ENCODE measurements at regions not wholly inside any gene's neighbourhood (a gene's known extent, or its start where the extent isn't known, plus 50 kb on each side); places are given as distances from the start of the nearest gene placed in this dataset.

DNA sequence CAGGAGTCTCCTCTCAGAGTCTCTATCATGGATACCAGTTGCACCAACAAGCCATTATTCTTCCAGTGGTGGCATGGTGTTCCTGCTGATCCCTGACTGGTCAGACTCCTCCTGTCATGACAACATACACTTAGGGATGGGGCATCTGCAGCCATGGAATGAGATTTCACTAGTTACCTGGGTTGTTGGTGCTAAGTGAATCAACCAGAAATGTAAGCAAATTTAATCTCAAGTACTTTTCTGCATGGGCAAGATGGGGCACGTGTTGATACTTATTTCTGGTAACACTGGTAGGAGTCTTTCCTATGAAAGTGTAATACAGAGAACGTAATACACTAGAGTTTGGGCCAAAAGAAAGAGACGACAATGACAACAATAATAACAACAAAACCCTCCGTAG, 211.5 kb upstream of the FOXN3 start:
- no peak for DNase-seq (ENCODE audit: low spot score)

DNA sequence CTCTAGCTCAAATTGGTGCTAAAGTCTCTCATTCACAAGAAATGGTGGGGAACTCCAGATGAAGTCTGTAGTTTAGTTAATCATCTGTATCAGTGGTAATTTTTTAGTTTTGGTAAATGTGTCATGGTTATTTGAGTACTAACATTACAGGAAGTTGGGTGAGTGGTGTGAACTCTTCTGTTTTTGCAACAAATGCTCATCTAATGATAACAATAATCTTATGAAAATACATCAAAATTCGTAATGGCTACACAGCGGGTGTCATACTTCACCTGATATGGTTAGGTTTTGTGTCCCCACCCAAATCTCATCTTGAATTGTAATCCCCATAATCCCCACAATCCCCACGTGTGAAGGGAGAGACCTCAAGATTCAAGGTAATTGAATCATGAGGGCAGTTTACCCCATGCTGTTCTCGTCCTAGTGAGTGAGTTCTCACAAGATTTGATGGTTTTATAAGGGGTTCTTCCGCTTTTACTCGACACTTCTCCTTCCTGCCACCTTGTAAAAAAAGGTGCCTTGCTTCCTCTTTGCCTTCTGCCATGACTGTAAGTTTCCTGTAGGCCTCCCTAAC, 209.3 kb upstream of the FOXN3 start:
- DNase-seq (ENCODE audit: low spot score), result no peak

DNA sequence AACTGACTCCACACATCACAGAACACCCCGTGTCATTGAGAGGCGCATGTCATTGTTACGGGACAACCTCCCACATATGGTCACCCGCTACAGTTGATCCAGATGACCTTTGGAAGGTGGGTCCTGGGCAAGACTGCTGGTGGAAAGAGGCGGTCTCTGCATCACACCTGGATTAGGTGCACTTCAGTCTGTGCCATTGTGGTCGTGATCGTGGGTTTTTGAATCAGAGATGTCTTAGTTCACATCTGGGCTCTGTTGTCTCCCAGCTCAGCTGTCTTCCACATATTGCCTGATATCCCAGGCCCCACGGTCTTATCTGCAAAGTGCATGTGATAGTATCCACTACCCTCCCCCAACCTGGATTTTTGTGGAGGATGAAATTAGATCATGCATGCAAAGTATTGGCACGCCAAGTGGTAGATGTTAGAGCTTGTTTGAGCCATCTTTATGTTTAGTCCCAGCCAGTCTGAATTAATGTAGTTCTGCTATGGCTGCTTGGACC, 208.7 kb upstream of the FOXN3 start:
- DNase-seq (ENCODE audit: low spot score), result no peak

DNA sequence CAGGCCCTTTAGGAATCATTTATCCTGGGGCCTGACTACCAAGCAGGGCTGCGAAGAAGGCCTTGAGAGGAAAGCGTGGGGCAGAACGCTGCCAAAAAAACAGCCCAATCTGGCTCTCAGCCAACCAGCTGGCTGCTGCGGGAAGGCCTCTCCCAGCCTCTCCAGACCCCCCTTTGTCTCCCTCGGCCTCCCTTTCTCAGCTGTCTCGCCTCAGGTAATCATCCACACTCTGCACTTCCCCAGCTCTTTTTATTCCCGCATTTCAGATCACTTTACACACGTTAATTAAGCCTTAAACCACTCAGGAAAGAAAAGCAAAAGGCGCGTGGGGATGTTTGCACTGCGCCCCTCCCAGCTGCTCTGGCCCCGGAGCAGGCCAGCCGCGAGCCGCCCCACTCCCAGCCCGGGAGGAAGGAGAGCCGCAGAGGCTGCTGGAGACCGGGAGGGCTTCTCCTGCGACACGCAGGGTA, 208.2 kb upstream of the FOXN3 start:
- no peak for DNase-seq (ENCODE audit: low spot score)

DNA sequence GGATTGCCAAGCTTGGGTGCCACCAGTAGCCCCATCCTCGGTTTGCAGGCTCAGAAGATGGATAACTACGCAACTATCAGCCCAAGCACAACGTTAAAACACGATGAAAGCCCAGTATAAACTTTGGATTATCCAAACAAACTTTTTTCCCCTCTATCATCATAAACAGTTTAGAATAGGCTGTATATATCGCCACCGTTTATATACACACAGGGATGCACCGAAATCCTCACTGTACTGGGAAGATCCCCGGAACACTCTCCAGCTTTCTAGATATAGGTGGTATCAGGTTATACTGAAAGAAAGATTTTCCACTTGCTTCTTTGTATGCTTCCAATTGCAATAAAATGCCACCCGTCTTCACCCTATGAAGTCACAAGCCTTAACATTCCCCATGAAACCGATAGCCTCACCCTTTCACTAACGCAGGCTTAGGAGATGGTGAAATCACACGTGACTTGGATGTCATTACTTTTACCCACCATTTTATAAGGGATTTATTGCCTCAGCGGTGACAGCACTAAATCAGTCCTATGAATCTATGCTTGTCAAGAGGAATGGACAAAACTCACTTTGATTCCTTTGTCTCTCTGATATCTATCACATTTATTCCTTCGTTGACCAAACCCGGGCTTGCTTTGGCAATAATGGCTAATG, 207.6 kb upstream of the FOXN3 start:
- no peak for DNase-seq (ENCODE audit: low spot score)

DNA sequence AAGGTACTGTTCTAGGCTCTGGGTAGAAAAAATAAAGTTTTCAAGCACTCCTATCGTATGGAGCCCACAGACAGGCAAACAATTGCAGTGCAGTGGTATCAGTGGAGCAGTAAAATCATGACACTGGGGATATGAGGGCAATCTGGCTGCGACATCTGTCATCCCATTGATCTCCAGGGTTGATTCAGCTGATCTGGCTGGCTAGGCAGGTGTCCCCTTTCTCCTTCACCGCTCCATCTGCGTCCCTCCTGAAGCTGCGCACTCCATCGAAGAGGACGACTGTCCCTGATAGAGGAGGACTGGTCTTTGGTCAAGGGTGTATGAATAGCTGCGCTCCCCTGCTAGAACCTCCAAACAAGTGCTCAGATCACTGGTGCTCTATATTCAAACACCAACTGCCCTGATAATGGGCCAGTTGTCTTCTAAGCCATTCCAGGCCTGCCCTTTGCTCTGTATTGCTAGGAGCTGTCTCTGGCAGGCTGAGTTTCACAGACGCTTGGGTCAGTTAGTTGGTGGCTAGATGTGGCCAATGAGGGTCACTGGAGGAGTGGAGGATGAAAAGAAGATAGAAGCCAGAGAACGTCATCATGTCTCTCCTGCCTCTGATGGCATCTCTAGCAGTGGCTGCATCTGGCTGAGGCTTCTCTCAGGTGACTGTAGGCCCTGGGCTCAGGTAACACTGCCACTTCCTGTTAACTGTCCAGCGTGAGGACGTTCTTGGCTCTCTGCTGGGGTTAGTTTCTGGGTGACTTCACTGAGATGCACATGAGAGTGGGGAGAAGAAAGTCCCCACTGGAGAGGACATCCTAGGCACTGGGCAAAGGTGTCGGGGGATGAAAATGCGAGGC, 205.0 kb upstream of the FOXN3 start:
- DNase-seq (ENCODE audit: low spot score), result no peak

DNA sequence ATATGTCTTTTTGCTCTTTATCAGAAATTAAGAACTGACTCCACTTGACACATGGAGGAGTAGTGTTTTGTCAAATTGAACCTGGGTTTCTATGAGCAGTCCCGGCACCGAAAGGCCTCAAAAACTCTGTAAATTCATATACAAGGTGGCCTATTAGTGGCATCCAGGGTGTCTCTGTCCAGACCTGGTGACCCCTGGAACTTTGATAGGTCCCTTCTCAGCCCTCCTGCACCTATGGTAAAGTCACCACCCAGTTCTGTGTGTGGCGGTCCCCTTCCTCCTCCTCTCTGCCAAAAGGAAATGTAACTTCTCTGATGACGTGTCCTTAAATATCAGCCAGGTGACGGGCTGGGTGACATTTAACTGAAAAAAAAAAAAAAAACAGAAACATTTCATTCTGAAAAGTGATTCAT, 204.0 kb upstream of the FOXN3 start:
- DNase-seq (ENCODE audit: low spot score), result no peak

DNA sequence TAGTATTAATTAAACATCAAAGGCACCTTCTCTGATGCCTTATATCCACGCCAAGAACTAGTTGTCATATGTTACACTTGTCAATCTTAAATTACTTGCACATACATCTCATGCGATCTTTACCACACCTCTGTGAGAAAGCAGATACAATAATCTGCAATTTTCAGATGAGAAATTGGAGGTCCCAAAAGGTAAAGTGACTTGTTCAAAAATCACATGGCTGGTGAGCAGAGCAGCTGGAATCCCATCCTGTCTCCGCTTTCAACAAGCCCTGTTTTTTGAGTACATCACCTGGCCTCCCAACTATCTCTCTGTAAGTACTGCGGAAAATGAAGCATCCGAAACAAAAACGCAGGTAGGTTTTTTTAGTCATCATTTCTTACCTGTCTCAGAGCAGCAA, 203.4 kb upstream of the FOXN3 start:
- DNase-seq (ENCODE audit: low spot score), result no peak

DNA sequence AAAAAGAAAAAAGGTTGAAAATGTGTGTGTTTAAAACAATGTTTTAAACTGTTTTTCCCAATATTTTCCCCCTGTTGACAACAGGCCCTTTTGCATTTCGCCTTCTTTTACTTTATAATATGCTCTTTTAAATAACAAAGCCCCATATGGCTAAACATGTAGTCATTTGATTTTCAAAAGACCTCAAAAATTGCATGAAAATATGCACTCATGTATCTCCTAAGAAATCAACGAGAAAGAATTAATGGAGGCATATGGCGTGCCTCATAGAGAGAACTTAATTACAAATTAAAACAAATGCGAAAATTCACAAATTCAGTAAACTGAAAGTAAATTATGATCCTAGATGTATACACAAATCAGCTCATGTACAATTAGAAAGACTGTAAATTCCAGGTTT, 202.6 kb upstream of the FOXN3 start:
- DNase-seq (ENCODE audit: low spot score), result no peak

DNA sequence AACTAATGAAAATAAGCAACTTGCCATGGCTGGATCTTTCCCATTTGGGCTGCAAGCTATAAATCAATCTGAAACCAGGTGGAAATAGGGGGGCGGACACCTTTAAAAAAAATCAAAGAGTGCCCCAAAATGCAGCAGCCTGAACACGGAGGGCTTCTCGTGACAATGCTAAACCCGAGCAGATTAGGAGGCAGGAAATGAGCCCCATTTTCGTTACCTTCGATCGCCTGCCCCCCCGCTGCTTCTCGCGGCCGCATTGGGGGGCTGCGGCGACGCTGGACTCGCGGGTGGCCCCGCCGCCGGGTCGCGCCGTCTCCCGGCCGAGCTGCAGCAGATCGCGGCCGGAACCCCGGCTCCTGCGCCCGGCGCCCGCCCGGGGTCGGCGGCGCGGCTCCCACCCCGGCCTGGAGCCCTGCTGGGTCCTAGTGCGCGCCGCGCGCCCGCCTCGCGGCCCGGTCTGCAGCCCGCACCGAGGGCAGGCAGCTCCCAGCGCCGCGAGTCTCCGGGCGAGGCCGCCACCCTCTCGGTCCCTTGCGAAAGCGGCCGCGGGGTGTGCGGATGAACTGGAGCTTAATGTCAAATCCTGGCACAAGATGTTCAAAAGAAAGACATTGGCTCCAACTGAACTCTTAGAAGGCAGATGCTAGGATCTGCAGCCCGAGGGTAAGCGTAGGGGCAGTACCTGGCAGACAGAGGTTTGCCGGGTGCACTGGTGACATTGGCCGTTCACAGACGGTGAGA, 201.9 kb upstream of the FOXN3 start:
- DNase-seq (ENCODE audit: low spot score), result peak; percentile 90

DNA sequence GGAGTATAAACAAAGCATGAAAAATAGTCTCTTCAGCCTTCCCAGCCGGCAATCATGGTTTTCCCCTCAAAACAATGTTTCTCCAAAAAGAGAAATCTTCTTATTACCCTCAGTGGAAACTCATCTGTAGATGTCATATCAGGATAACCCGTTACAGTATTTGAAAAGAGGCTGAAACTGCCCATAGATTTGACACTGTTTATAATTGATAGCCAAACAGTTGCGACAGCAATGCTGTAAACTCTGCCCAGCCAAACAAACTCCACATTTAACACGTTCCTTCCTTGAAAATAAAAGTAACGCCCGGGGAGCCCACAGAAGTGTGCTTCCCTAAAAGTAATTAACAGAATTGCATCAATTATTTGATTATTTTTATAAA, 201.3 kb upstream of the FOXN3 start:
- DNase-seq (ENCODE audit: low spot score), result no peak

DNA sequence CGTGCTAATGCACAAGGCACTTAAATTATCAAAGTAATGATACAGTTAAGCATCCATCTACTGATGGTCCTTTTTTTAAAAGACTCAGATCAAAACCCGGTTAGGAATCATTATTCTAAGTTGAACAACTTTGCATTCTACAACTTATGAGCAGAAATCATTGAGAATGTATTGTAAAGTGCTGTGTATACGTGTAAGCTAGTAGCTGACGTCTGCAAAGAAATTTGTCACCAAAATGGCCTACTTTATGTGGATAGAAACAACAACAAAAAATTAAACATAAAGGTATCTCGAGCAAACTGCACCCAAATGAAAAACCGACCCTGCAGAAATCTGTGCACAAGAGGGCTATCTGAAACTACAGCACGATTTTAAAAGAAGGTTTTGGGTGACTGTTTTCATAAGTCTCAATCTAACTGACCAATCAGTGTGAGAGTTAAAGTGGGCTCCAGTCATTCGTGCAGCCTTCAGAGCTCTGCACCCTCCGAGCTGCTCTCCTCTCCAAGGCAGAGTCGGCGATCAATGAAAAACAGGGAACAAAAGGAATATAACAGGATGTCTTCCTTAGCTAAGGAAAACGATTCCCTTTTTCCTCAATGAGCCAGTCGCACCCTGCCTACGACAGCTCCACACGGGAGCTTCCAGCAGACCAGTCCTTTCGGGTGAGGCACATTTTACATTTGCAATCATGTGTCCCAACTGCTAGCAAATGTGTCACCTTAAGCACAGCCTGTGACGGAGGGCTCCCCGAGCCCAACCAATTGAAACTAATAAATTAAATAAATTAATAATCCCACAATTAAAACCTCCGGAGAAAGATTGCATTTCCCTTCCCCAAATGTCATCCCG, 200.7 kb upstream of the FOXN3 start:
- DNase-seq (ENCODE audit: low spot score), result peak; percentile 23

DNA sequence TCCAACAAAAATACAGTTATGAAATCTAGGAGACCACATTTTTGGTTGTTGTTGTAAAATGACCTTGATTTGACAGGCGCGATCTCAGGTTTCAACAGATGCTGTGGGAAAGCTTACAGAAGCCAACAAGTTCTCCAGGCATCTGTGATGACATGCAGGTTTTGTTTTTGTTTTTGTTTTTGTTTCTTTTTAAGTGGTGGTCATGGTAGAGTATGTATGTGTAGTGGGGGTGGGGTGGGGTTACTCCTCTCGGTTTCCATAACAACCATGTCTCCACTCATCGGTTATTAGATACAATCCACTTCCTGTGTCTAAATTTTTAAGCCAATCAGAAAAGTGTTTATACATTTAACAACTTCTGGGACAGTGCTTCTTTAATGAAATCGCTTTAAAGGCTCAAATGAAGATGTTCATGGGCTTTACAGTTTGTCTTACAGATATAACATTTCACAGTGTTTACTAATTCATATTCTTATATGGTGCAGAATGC, 199.9 kb upstream of the FOXN3 start:
- no peak for DNase-seq (ENCODE audit: low spot score)

DNA sequence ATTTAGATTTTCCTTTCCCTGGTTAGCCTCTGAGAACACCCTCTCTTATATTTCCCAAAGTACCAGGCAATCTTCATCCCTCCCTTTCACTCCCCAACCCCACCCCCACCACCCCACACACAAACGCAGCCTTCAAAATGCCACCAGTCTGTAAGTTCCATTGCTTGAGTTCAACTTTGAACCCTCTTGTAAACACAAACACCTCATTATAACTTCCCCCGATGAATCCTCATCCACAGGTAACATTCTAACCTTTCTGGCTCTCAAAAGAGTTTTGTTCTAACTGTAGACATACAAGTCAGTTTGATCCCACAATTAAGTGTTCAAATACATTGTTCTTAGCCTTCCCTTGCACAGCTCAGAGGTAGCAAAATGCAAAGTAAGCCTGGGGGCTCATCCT, 199.4 kb upstream of the FOXN3 start:
- DNase-seq (ENCODE audit: low spot score), result no peak

DNA sequence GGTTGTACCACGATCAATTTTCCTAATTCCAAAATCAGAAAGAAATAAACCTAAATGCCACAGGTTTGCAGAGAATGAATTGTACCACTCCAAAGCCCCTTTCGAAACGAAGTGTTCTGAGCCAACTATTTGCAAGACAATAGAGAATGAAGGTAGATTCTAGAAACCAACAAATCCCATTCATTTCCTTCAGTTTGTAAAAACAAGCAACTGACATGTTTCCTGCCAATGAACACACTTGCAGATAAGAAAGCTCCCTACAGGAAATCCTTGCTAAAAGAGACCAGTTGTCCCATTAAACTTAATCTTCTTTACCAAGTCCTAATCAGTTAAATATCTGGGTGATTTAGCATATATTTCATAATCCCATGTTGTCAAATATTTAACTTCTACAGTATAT, 198.4 kb upstream of the FOXN3 start:
- no peak for DNase-seq (ENCODE audit: low spot score)

DNA sequence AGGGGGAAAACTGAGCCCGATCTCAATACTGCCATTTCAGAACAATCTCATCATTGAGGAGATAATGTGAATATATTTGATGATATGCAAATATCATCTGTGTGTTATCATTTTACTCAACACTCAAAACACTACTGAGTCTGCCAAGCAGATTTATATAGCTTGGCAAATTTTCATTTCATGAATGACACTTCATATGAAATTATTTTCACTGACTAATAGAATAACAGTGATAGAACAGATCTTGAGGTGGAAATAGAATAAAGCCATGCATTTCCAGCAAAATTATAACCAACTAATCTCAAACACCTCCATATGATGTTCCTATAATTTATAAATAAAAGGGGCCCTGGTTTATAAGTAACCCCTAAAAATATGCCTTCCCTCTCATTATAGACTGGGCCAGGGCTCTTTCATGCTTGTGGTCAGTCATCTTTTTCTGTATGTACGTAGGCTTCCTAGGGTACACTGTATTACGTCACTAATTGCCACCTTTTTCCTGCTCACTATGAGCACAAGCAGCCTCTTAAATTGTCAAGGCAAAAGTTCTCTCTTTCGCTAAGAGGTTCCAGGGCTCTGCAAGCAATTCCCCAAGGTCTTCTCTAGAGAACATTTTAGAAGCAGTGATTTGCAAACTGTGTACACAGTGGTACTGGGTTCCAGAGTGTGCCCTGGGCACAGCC, 197.1 kb upstream of the FOXN3 start:
- no peak for DNase-seq (ENCODE audit: low spot score)

DNA sequence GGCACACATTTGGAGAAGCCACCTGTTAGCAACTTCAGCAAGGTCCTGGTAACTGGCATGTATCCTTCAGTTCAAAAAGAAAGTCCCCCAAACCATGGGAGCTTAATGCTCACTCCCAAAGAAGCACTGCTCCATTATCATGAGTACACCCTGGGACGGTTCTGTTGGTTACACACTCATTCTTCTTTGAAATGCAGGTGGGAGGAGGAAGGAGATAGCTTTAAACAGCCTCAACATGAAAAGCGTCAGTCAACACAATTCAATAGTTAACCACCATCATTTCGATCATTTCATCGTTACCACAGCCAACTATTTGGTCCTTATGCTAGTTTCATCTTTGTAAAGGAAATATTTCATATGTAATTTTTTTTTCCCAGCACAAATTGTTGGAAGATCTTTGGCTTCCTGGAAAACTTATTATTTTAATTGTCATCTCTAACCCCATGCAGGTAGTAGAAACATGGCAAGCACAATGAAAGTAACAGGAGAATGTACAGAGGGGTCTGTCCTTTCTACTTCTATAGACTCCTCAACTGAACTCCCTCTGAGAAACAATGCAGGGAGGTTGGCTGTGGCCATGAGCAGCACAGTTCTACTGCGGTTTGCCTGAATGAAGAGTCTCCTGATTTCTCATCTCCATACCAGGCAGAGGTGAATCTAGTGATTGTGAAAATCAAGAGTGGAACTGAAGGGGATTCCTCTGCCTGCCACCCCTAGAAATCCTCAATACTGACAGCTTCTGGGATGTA, 196.4 kb upstream of the FOXN3 start:
- DNase-seq (ENCODE audit: low spot score), result no peak

DNA sequence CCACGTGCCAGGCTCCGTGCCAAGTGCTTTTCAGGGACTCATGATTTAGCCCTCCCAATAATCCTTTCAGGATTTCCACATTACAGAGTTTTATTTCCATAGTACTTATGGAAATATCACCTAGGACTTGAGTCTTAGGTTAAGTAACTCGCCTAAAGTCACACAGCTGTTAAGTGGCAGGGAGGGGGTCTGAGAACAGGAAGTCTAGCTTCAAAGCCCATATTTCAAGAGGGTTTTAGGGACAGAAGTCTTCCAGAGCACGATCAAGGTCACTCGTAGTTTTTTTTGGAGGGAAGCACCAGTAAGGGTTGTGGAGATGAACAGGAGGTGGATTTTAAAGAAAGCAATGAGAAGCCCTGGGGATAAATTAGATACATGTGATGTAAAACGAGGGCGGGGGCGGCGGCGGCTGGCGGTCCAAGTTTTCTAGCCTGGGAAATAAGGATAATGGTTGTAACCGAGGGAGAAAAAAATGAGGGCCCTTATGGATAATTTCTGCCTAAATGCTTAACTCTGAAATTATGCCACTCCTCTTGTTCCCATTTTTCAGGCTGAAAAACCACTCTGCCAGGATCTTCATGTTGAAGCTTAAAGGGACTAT, 192.6 kb upstream of the FOXN3 start:
- DNase-seq (ENCODE audit: low spot score), result no peak

DNA sequence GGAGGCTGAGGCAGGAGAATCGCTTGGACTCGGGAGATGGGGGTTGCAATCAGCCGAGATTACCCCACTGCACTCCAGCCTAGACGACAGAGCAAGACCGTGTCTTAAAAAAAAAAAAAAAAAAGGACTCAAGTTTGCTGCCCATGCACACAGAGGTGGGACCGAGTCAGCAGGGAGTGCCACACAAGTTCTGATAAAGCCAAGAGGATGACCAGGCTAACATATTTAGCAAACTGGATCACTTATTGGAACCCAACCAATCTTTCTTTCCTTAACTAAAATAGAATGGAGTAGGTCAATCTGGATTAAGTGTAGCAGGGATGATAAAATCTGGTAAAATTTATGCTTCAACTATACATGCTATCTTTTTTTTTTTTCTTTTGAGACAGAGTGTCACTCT, 190.4 kb upstream of the FOXN3 start:
- no peak for DNase-seq (ENCODE audit: low spot score)

Measured in iPS-NIHi11 (cell line).